Esophagus muscularis mucosa (tissue), 4 donors: ENCODE measurements at regions not wholly inside any gene's neighbourhood (a gene's known extent, or its start where the extent isn't known, plus 50 kb on each side); places are given as distances from the start of the nearest gene placed in this dataset.

Source experiments
- DNase-seq: peaks from one replicate; pipeline ENCODE4 v3.0.0-alpha.2; 2017; ENCODE audit errors: extremely low spot score
- H3K27ac ChIP-seq, 4 donors: fragments of 200-600 bp; sonication (generic); replicated peaks in 1 of 4; 1 replicate in 3 of 4; 2 replicates in 1 of 4; pipeline ENCODE4 v1.5.1; 2016 to 2019; ENCODE audit warnings: mild to moderate bottlenecking in 1 of 4
- H3K27me3 ChIP-seq, 4 donors: fragments of 200-600 bp; sonication (generic); one replicate each; pipeline versions ENCODE4 v1.5.1 to v1.6.0; 2016 to 2019
- H3K36me3 ChIP-seq, 4 donors: fragments of 200-600 bp; sonication (generic); one replicate each; pipeline ENCODE4 v1.5.1; 2016 to 2019
- H3K4me1 ChIP-seq, 4 donors: fragments of 200-600 bp; sonication (generic); one replicate each; pipeline ENCODE4 v1.5.1; 2016 to 2019
- H3K4me3 ChIP-seq, 4 donors: fragments of 200-600 bp; sonication (generic); 1 replicate in 2 of 4; 2 replicates in 2 of 4; pipeline ENCODE4 v1.5.1; 2016 to 2019; ENCODE audit warnings: mild to moderate bottlenecking in 4 of 4, moderate library complexity in 1 of 4
- H3K9me3 ChIP-seq, 4 donors: fragments of 200-600 bp; sonication (generic); 1 replicate in 3 of 4; 2 replicates in 1 of 4; pipeline ENCODE4 v1.5.1; 2016 to 2019
- EP300 ChIP-seq: sonication (generic); formaldehyde crosslinking; IDR thresholded peaks from one replicate; pipeline ENCODE4 v1.6.1; 2017; ENCODE audit warnings: antibody characterized with exemption
- POLR2A ChIP-seq: fragments of 450-650 bp; IDR thresholded peaks from one replicate; pipeline ENCODE4 v1.6.1; 2017; ENCODE audit warnings: antibody characterized with exemption, moderate library complexity, mild to moderate bottlenecking, low read depth
- POLR2AphosphoS5 ChIP-seq, 2 donors: sonication (generic); formaldehyde crosslinking; IDR thresholded peaks; one replicate each; pipeline ENCODE4 v1.6.1; 2017; ENCODE audit warnings: antibody characterized with exemption in 2 of 2
- WGBS: methylation state at CpG from one replicate; pipeline ENCODE4 v1.1.5; 2018; 5-methylcytosine and 5-hydroxymethylcytosine counted together
- intact Hi-C: fragments of 100-400 bp; cut with DNase I; formaldehyde crosslinking; loops from one replicate; pipeline ENCODE4 v1.15.1; 2023
- TF ChIP-seq, protein P1 (sequence below), 3 experiments: fragments of 200-600 bp in 2 of 3; fragments of 450-650 bp in 1 of 3; sonication (generic) in 2 of 3; IDR thresholded peaks; one replicate each; pipeline ENCODE4 v1.5.1; 2017 to 2019; ENCODE audit warnings: antibody characterized with exemption in 3 of 3, mild to moderate bottlenecking in 2 of 3, moderate library complexity in 1 of 3

DNA sequence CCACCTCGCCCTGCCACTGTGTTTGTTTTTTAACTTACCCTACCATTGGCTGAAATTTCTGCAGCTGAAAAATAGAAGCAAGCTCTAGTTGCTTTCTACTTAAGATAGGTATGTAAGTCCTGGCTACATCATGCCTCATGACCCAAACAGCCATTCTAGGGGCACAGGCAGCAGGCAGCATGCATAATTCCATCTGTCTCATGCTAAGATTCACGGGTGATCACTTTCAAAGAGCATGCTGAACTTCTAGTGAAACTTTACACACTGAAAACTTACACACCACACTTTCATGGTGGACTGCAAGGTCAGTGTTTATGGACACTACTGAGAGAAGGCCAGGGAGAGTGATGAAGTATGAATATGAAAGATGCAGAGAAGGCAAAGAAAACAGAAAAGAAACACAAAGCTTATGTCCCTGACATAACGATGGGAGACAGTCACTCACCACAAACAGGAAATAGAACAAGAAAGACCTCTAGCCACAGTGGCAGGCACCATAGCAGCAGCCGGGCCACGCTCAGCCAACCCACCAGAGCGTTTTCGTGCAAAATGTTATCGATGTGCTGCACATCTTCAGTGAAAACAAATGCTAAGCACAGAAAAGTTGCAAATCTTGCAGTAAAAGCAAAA, 102.3 kb upstream of the TIAM1 start:
- no peak overlapping the region for H3K27ac ChIP-seq
- no peaks in the 10 kb centered on the region for H3K36me3 ChIP-seq
- no peak overlapping the region for H3K4me3 ChIP-seq
- WGBS: 56% methylated on average over 8 of the region's 8 CpGs
- no peaks in the 10 kb centered on the region for H3K27me3 ChIP-seq
- intact Hi-C loops: no loop called here
- peaks cover 0 to 8% (median 3%) of the 10 kb centered on the region in 4 donors for H3K4me1 ChIP-seq
- H3K9me3 ChIP-seq: peaks cover 0 to 9% (median 4%) of the 10 kb centered on the region in 4 donors
- DNase-seq: no peak
- TF ChIP-seq, protein P1, sequence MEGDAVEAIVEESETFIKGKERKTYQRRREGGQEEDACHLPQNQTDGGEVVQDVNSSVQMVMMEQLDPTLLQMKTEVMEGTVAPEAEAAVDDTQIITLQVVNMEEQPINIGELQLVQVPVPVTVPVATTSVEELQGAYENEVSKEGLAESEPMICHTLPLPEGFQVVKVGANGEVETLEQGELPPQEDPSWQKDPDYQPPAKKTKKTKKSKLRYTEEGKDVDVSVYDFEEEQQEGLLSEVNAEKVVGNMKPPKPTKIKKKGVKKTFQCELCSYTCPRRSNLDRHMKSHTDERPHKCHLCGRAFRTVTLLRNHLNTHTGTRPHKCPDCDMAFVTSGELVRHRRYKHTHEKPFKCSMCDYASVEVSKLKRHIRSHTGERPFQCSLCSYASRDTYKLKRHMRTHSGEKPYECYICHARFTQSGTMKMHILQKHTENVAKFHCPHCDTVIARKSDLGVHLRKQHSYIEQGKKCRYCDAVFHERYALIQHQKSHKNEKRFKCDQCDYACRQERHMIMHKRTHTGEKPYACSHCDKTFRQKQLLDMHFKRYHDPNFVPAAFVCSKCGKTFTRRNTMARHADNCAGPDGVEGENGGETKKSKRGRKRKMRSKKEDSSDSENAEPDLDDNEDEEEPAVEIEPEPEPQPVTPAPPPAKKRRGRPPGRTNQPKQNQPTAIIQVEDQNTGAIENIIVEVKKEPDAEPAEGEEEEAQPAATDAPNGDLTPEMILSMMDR (IDR thresholded peaks at IDR 0.05): no peak
- TF ChIP-seq POLR2AphosphoS5 (IDR thresholded peaks at IDR 0.05): no peak
- TF ChIP-seq POLR2A: no peak
- no peak for TF ChIP-seq EP300

DNA sequence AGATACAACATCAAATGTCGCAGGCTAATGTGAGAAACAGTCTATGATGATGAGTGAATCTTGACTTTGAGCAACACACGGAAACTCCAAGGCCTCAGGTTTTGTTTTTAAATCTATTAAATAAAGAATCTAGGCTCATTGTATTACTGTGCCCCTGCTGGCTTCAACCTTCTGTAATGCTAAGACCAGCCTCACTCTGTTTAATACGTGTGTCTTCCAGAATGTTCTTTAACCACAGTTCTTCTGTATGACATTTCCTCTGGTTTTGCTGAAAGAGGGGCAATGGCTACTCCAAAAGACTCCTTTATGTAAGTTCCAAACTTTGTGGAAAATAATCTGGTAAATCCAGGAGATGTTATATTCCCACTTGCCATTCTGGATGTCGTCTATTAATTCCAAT, 101.1 kb upstream of the TIAM1 start:
- intact Hi-C loops: no loop called here
- TF ChIP-seq POLR2AphosphoS5 (IDR thresholded peaks at IDR 0.05) (no peak), EP300 (no peak)
- TF ChIP-seq, protein P1 (IDR thresholded peaks at IDR 0.05): no peak
- no peak for DNase-seq
- 87% methylated on average over 4 of the region's 4 CpGs for whole genome bisulfite sequencing
- peaks cover 0 to 19% (median 15%) of the 10 kb centered on the region in 4 donors for H3K9me3 ChIP-seq
- H3K27me3 ChIP-seq: no peaks in the 10 kb centered on the region
- H3K4me3 ChIP-seq: no peak overlapping the region
- no peaks in the 10 kb centered on the region for H3K36me3 ChIP-seq
- no peak overlapping the region for H3K27ac ChIP-seq
- H3K4me1 ChIP-seq: peaks cover 0 to 8% (median 3%) of the 10 kb centered on the region in 4 donors

DNA sequence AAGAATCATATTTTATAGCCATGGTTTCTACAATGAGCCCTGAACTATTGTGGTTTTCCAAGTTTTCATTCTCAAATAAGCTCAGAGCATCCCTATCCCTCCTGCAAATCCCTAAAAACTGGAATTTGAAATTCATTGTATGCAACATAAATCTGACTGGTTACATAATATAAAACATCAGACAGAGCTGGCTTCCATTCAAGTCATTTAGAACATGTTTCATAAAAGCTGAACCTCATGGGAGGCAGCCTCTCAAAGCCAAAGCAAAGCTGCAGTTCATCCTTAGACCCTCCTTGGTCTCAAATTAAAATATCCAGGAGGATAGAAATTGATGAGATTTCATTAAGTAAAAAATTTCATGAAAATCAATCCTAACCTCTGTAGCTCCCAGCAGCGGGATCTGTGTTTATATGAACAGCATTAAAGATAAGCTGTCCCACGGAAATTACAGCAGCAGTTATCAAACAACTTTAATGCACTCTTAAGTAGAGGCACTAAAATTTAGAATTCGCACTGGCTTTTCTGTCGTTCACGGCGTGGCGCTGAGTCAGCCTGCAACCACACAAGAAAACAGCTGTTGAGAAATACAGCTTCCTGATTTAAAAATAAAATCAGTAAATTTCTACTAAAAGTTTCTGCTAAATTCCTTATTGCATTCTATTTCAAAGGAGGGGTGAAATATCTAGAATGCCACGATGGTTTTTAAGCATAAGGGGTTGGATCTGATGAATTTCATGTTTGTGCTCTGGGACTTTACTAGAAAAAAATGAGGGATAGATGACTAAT, 99.9 kb upstream of the TIAM1 start:
- intact Hi-C loops: no loop called here
- Histone ChIP-seq H3K4me3 (no peak overlapping the region), H3K9me3 (peaks cover 0 to 19% (median 17%) of the 10 kb centered on the region in 4 donors), H3K27me3 (no peaks in the 10 kb centered on the region), H3K36me3 (no peaks in the 10 kb centered on the region), H3K27ac (no peak overlapping the region), H3K4me1 (peaks cover 0 to 8% (median 3%) of the 10 kb centered on the region in 4 donors)
- DNase-seq: no peak
- WGBS: 40% methylated on average over 8 of the region's 8 CpGs
- TF ChIP-seq, protein P1 (IDR thresholded peaks at IDR 0.05): no peak
- TF ChIP-seq EP300 (no peak), POLR2AphosphoS5 (IDR thresholded peaks at IDR 0.05) (no peak), POLR2A (no peak)

DNA sequence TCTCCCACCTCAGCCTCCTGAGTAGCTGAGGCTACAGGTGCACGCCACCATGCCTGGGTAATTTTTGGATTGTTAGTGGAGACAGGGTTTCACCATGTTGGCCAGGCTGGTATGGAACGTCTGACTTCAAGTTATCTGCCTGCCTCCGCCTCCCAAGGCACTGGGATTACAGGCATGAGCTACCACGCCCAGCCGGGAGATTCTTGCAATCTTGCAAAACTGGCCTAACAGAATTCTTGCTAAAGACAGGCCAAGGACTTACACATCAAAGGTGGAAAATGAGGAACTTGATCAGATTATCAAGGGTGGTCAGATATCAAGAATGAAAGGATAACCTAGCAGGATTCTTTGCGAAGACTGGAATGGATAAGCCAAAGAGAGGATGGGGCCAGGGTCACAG, 98.3 kb upstream of the TIAM1 start:
- intact Hi-C loops: no loop called here
- Histone ChIP-seq H3K27me3 (no peaks in the 10 kb centered on the region), H3K4me3 (no peak overlapping the region), H3K27ac (no peak overlapping the region), H3K36me3 (no peaks in the 10 kb centered on the region), H3K9me3 (peaks cover 0 to 19% (median 17%) of the 10 kb centered on the region in 4 donors), H3K4me1 (peaks cover 0 to 8% (median 3%) of the 10 kb centered on the region in 4 donors)
- 81% methylated on average over 6 of the region's 6 CpGs for WGBS
- no peak for DNase-seq
- no peak for TF ChIP-seq EP300
- no peak for TF ChIP-seq POLR2A
- TF ChIP-seq, protein P1 (IDR thresholded peaks at IDR 0.05): no peak
- TF ChIP-seq POLR2AphosphoS5 (IDR thresholded peaks at IDR 0.05): no peak
